B cell (primary cell): ENCODE measurements at regions not wholly inside any gene's neighbourhood (a gene's known extent, or its start where the extent isn't known, plus 50 kb on each side); places are given as distances from the start of the nearest gene placed in this dataset.

Experiments used
- ATAC-seq: fragments of 200-7000 bp; cut with Tn5 transposase; one replicate; pipeline ENCODE4 v1.10.0; 2021; ENCODE audit warnings: low read depth, mild to moderate bottlenecking, moderate number of reproducible peaks, moderate library complexity
- CTCF ChIA-PET: fragments of 350-600 bp; sonication (Branson Sonifier 250); formaldehyde crosslinking; loops from one replicate; lab custom pipeline; 2021; ENCODE audit warnings: antibody characterized with exemption, inconsistent platforms; lab: Charles Lee
- POLR2A ChIA-PET: fragments of 350-600 bp; sonication (Branson Sonifier 250); formaldehyde crosslinking; loops from one replicate; lab custom pipeline; 2021; ENCODE audit warnings: antibody characterized with exemption; lab: Charles Lee
- DNase-seq: peaks from one replicate; pipeline ENCODE4 v3.0.0; 2013
- H2AFZ ChIP-seq: 2 replicates; pipeline ENCODE4 v1.6.1; 2012; ENCODE audit warnings: mild to moderate bottlenecking, low read depth, low read length; ENCODE audit not compliant: insufficient read depth, poor library complexity, severe bottlenecking
- H3K27ac ChIP-seq, 2 donors: 1 replicate in 1 of 2; 2 replicates in 1 of 2; pipeline ENCODE4 v1.5.1; 2012 to 2013; ENCODE audit warnings: low read length in 2 of 2, mild to moderate bottlenecking in 2 of 2, moderate library complexity in 1 of 2
- H3K27me3 ChIP-seq, 4 experiments: fragments of 200-600 bp in 1 of 4; sonication (generic) in 1 of 4; replicated peaks in 1 of 4; 1 replicate in 2 of 4; 2 replicates in 2 of 4; pipeline versions ENCODE4 v1.6.1 to v1.7.0; 2013 to 2016; ENCODE audit warnings: low read length in 3 of 4, mild to moderate bottlenecking in 2 of 4, mixed read lengths in 1 of 4, moderate library complexity in 1 of 4; ENCODE audit not compliant: insufficient read depth in 4 of 4, control insufficient read depth in 3 of 4; ENCODE audit errors: control extremely low read depth in 1 of 4
- H3K36me3 ChIP-seq, 2 experiments: replicated peaks in 1 of 2; 1 replicate in 1 of 2; 2 replicates in 1 of 2; pipeline versions ENCODE4 v1.6.1 to v1.7.1; 2013; ENCODE audit warnings: low read length in 1 of 2; ENCODE audit not compliant: insufficient read depth in 2 of 2, control insufficient read depth in 1 of 2; ENCODE audit errors: control extremely low read depth in 1 of 2, extremely low read depth in 1 of 2
- H3K4me1 ChIP-seq, 2 donors: fragments of 200-600 bp in 1 of 2; sonication (generic) in 1 of 2; 1 replicate in 1 of 2; 2 replicates in 1 of 2; pipeline versions ENCODE4 v1.5.1 to v1.6.1; 2013 to 2017; ENCODE audit warnings: low read length in 2 of 2; ENCODE audit not compliant: control insufficient read depth in 2 of 2, insufficient read depth in 2 of 2
- H3K4me2 ChIP-seq: replicated peaks from 2 replicates; pipeline ENCODE3; 2012; ENCODE audit warnings: mild to moderate bottlenecking, low read depth, low read length; ENCODE audit not compliant: poor library complexity, severe bottlenecking
- H3K4me3 ChIP-seq, 5 experiments: fragments of 200-600 bp in 1 of 5; sonication (generic) in 1 of 5; 1 replicate in 3 of 5; 2 replicates in 2 of 5; pipeline versions ENCODE4 v1.5.1 to v1.7.0; 2011 to 2016; ENCODE audit warnings: low read length in 4 of 5, mild to moderate bottlenecking in 4 of 5, low read depth in 2 of 5, control low read depth in 1 of 5, moderate library complexity in 1 of 5; ENCODE audit not compliant: insufficient read depth in 1 of 5; ENCODE audit errors: control extremely low read depth in 1 of 5, extremely low read depth in 1 of 5
- H3K79me2 ChIP-seq: fragments of 200-600 bp; sonication (generic); one replicate; pipeline ENCODE4 v1.6.0; 2016; ENCODE audit warnings: low read length; ENCODE audit not compliant: control insufficient read depth, insufficient read depth
- H3K9ac ChIP-seq: fragments of 200-600 bp; sonication (generic); 2 replicates; pipeline ENCODE4 v1.6.1; 2017; ENCODE audit warnings: mild to moderate bottlenecking, low read length, moderate library complexity
- H3K9me3 ChIP-seq, 3 donors: one replicate each; pipeline versions ENCODE4 v1.6.1 to v1.7.1; 2013; ENCODE audit warnings: low read length in 2 of 3; ENCODE audit not compliant: control insufficient read depth in 2 of 3, insufficient read depth in 1 of 3; ENCODE audit errors: control extremely low read depth in 1 of 3
- H4K20me1 ChIP-seq: 2 replicates; pipeline ENCODE4 v1.6.0; 2012; ENCODE audit warnings: mild to moderate bottlenecking, low read length; ENCODE audit not compliant: insufficient read depth, control insufficient read depth, poor library complexity, severe bottlenecking
- H3K27ac Mint-ChIP-seq: one replicate; pipeline ENCODE4 v1.8.0; 2021; ENCODE audit warnings: mixed read lengths
- H3K27me3 Mint-ChIP-seq: one replicate; pipeline ENCODE4 v1.8.0; 2021; ENCODE audit warnings: mixed read lengths
- H3K4me1 Mint-ChIP-seq: one replicate; pipeline ENCODE4 v1.8.0; 2021; ENCODE audit warnings: mixed read lengths
- H3K4me3 Mint-ChIP-seq: one replicate; pipeline ENCODE4 v1.8.0; 2021; ENCODE audit warnings: mixed read lengths
- H3K9me3 Mint-ChIP-seq: one replicate; pipeline ENCODE4 v1.8.0; 2022; ENCODE audit warnings: mixed read lengths; ENCODE audit not compliant: insufficient read depth
- CTCF ChIP-seq: fragments of 200-600 bp; IDR thresholded peaks from one replicate; pipeline ENCODE4 v1.8.0; 2022; ENCODE audit warnings: antibody characterized with exemption, mild to moderate bottlenecking
- EZH2 ChIP-seq: IDR thresholded peaks from 2 replicates; pipeline ENCODE4 v1.6.1; 2012; ENCODE audit warnings: borderline replicate concordance, low read depth, mild to moderate bottlenecking, moderate library complexity, low read length; ENCODE audit not compliant: insufficient read depth, poor library complexity, severe bottlenecking
- WGBS: methylation state at CpG from one replicate; pipeline ENCODE4 v1.1.5; 2013; ENCODE audit warnings: missing lambda C conversion rate; ENCODE audit not compliant: insufficient coverage; 5-methylcytosine and 5-hydroxymethylcytosine counted together
- intact Hi-C: fragments of 100-400 bp; cut with micrococcal nuclease; formaldehyde crosslinking; loops from one replicate; pipeline ENCODE4 v1.10.0; 2022

DNA sequence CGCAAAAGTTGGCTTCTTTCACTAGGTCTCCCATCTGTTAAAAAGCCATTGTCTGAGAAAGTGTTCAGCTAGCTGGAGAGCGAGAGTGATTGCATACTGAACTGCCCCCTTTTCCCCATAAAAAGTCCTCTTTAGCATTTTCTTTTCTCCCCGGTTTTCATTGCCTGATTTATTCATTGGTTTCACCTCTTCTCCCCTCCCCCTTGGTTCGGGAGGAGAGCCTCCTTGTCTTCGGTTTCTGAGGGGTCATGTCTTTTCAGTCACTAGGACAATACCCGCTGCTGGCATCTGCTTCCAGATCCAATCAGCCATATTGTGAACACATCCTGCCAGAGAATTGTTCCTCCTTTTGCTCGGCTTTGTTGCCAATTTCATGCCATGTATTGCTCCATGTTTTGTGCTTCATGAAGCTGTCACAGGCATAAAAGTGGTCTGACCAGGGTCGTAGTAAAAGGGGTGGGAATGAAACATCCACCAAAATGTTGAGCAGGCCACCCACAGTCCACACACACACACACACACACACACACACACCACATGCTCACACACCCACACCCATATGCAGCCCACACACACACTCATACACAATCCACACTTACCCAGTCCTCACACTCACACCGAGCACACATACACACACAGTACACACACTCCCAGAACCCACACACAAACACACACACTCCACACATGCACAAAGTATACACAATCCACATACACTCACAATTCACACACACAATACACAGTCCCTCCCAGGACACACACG, 136.0 kb downstream of the NKX6-1 start:
- H3K27ac Mint-ChIP-seq, result no peak overlapping the region

More for the DNA sequence above, 136.0 kb downstream of the NKX6-1 start:
- Mint-ChIP-seq H3K4me3 (no peak overlapping the region), H3K9me3 (peaks cover 2% of the 10 kb centered on the region), H3K27me3 (peaks cover 3% of the 10 kb centered on the region), H3K4me1 (no peaks in the 10 kb centered on the region)
- POLR2A ChIA-PET, result no interaction called here
- no peak for TF ChIP-seq EZH2
- TF ChIP-seq CTCF, result no peak
- Histone ChIP-seq H3K9me3 (peaks cover 0 to 6% (median 0%) of the 10 kb centered on the region in 3 donors), H3K4me2 (no peak overlapping the region), H3K27me3 (no peaks in the 10 kb centered on the region), H4K20me1 (no peaks in the 10 kb centered on the region), H2AFZ (no peak overlapping the region), H3K79me2 (no peaks in the 10 kb centered on the region), H3K4me1 (no peaks in the 10 kb centered on the region), H3K4me3 (no peak overlapping the region), H3K9ac (no peak overlapping the region), H3K27ac (no peak overlapping the region), H3K36me3 (no peaks in the 10 kb centered on the region)
- ATAC-seq (no peak), DNase-seq (no peak)
- intact Hi-C loops, result no loop called here
- 82% methylated on average over 7 of the region's 10 CpGs for WGBS
- CTCF ChIA-PET, result no interaction called here
